22Rv1 (cell line): ENCODE measurements at regions not wholly inside any gene's neighbourhood (a gene's known extent, or its start where the extent isn't known, plus 50 kb on each side); places are given as distances from the start of the nearest gene placed in this dataset.

Experiments used
- H3K27ac ChIP-seq: fragments of 450-650 bp; 2 replicates; pipeline ENCODE4 v1.5.1; 2017
- CTCF ChIP-seq: fragments of 450-650 bp; IDR thresholded peaks from 2 replicates; pipeline ENCODE4 v1.5.1; 2017; ENCODE audit warnings: mild to moderate bottlenecking
- ZFX ChIP-seq: fragments of 450-650 bp; IDR thresholded peaks from 2 replicates; pipeline ENCODE4 v1.6.1; 2017; ENCODE audit warnings: antibody characterized with exemption, borderline replicate concordance

- TF ChIP-seq CTCF (no peak), ZFX (no peak)
- no peak overlapping the region for H3K27ac ChIP-seq
These were observed 199.9 kb upstream of the ZC3H12A start for GRCh38 chr1:37274486-37274885.

GRCh38 chr1:37274938-37275631, 199.3 kb upstream of the ZC3H12A start:
- H3K27ac ChIP-seq = no peak overlapping the region
- TF ChIP-seq ZFX (no peak), CTCF (no peak)

- TF ChIP-seq CTCF (no peak), ZFX (no peak)
- H3K27ac ChIP-seq = no peak overlapping the region
These were observed 197.0 kb upstream of the ZC3H12A start for GRCh38 chr1:37277366-37277765.

- TF ChIP-seq CTCF (no peak), ZFX (no peak)
- no peak overlapping the region for H3K27ac ChIP-seq
These were observed 193.0 kb upstream of the ZC3H12A start for GRCh38 chr1:37281354-37281753.

GRCh38 chr1:37282764-37283163, 191.6 kb upstream of the ZC3H12A start:
- TF ChIP-seq ZFX = no peak
- no peak for TF ChIP-seq CTCF
- H3K27ac ChIP-seq = no peak overlapping the region

GRCh38 chr1:37284053-37284452, 190.3 kb upstream of the ZC3H12A start:
- H3K27ac ChIP-seq = no peak overlapping the region
- TF ChIP-seq CTCF (no peak), ZFX (no peak)

GRCh38 chr1:37286881-37287280, 187.5 kb upstream of the ZC3H12A start:
- H3K27ac ChIP-seq = no peak overlapping the region
- TF ChIP-seq CTCF = no peak
- no peak for TF ChIP-seq ZFX
